H54 (cell line): ENCODE measurements at regions not wholly inside any gene's neighbourhood (a gene's known extent, or its start where the extent isn't known, plus 50 kb on each side); places are given as distances from the start of the nearest gene placed in this dataset.
"Not testable (repeated sequence)": the region's sequence is repeated elsewhere in the genome, so short reads cannot be mapped to it uniquely, and the experiment has no call there.

ENCODE experiments used
- DNase-seq: peaks from one replicate; pipeline ENCODE4 v3.0.0; 2011; ENCODE audit warnings: low spot score, mixed read lengths; ENCODE audit not compliant: insufficient read length
- FAIRE-seq: peaks from 3 replicates; lab custom pipeline; 2011; peaks lifted over from hg19 to GRCh38; lab: Jason Lieb, UNC
- POLR2A ChIP-seq: IDR thresholded peaks from 2 replicates; pipeline ENCODE4 v1.6.1; 2011; ENCODE audit warnings: low read depth, mild to moderate bottlenecking, low read length

- DNase-seq = no peak
- no peak for FAIRE-seq
- no peak for TF ChIP-seq POLR2A
Measured at GRCh38 chr3:182006431-182006830, 294.7 kb downstream of the SOX2 start.

GRCh38 chr3:182007441-182007840, 295.7 kb downstream of the SOX2 start:
- no peak for FAIRE-seq
- no peak for TF ChIP-seq POLR2A

GRCh38 chr3:182018361-182018760, 306.6 kb downstream of the SOX2 start:
- DNase-seq (no peak), FAIRE-seq (no peak)
- no peak for TF ChIP-seq POLR2A

More at GRCh38 chr3:182007441-182007840, 295.7 kb downstream of the SOX2 start:
- no peak for DNase-seq

GRCh38 chr3:182019926-182020325, 308.2 kb downstream of the SOX2 start:
- FAIRE-seq (no peak), DNase-seq (no peak)
- TF ChIP-seq POLR2A = no peak

- FAIRE-seq (no peak), DNase-seq (no peak)
- no peak for TF ChIP-seq POLR2A
Measured at GRCh38 chr3:182023843-182024242, 312.1 kb downstream of the SOX2 start.

GRCh38 chr3:182027366-182027765, 315.6 kb downstream of the SOX2 start:
- TF ChIP-seq POLR2A = no peak
- FAIRE-seq (no peak), DNase-seq (no peak)

- TF ChIP-seq POLR2A = no peak
- DNase-seq (no peak), FAIRE-seq (peak; percentile 20)
Measured at GRCh38 chr3:182028081-182028480, 316.4 kb downstream of the SOX2 start.

GRCh38 chr3:182034231-182034630, 322.5 kb downstream of the SOX2 start:
- FAIRE-seq, DNase-seq: not testable (repeated sequence)

GRCh38 chr3:182035324-182035723, 323.6 kb downstream of the SOX2 start:
- FAIRE-seq (no peak), DNase-seq (no peak)
- TF ChIP-seq POLR2A = no peak

- FAIRE-seq (no peak), DNase-seq (no peak)
- TF ChIP-seq POLR2A = no peak
Measured at GRCh38 chr3:182036382-182036781, 324.7 kb downstream of the SOX2 start.

GRCh38 chr3:182041668-182042291, 330.1 kb downstream of the SOX2 start:
- no peak for DNase-seq
- no peak for FAIRE-seq
- no peak for TF ChIP-seq POLR2A

- FAIRE-seq (no peak), DNase-seq (no peak)
- TF ChIP-seq POLR2A = no peak
Measured at GRCh38 chr3:182045736-182046135, 334.0 kb downstream of the SOX2 start.

GRCh38 chr3:182046166-182046764, 334.5 kb downstream of the SOX2 start:
- DNase-seq (no peak), FAIRE-seq (no peak)
- no peak for TF ChIP-seq POLR2A

- DNase-seq (no peak), FAIRE-seq (no peak)
- no peak for TF ChIP-seq POLR2A
Measured at GRCh38 chr3:182050932-182051331, 339.2 kb downstream of the SOX2 start.

GRCh38 chr3:182052332-182052731, 340.6 kb downstream of the SOX2 start:
- TF ChIP-seq POLR2A = no peak
- DNase-seq = no peak
- FAIRE-seq = no peak
